ENCODE measurements at regions not wholly inside any gene's neighbourhood (a gene's known extent, or its start where the extent isn't known, plus 50 kb on each side); places are given as distances from the start of the nearest gene placed in this dataset.

DNA sequence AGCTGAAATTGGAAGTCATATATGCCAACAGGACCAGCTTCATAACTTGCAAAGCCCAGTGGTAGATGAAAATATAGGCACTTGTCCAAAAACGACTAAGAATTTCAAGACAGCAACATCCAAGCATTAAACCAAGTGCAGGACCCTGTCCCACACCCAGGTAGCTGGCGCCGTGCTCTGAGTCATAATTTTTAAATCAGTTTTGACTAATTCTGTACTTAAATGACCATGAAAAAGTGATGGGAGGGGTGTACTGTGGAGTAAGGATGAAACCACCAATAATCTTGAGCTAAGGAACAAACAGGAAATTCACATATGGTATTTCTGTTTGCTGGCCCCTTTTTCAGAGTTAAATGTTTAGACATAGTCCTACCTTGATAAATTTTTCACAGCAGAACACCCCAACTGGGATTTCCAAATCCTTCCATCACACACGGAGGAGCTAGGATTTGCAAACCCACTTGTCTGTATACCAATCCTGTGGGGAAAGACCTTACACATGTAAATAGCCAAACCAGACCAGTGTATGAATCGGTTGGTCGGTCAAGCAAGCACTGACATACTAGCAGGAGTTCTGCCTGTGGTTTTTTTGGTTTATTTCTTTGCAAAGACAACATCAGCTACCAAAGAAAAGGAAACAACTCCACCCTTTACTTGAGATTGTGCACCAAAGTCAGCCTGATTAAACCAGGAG, 235.7 kb upstream of the RAB4A start:
- 87 to 93% methylated on average over 4 to 6 of the region's 6 CpGs for WGBS, 2 donors (ENCODE audit: low coverage in 1 of 2)
- H3K27ac ChIP-seq, result no peak overlapping the region
- H3K4me3 ChIP-seq, result no peak overlapping the region
- no peak for ATAC-seq
- no peaks in the 10 kb centered on the region for H3K27me3 ChIP-seq
- TF ChIP-seq POLR2AphosphoS5 (IDR thresholded peaks at IDR 0.05) (no peak), EP300 (IDR thresholded peaks at IDR 0.05) (no peak), POLR2A (IDR thresholded peaks at IDR 0.05) (no peak)
- TF ChIP-seq, protein P1, sequence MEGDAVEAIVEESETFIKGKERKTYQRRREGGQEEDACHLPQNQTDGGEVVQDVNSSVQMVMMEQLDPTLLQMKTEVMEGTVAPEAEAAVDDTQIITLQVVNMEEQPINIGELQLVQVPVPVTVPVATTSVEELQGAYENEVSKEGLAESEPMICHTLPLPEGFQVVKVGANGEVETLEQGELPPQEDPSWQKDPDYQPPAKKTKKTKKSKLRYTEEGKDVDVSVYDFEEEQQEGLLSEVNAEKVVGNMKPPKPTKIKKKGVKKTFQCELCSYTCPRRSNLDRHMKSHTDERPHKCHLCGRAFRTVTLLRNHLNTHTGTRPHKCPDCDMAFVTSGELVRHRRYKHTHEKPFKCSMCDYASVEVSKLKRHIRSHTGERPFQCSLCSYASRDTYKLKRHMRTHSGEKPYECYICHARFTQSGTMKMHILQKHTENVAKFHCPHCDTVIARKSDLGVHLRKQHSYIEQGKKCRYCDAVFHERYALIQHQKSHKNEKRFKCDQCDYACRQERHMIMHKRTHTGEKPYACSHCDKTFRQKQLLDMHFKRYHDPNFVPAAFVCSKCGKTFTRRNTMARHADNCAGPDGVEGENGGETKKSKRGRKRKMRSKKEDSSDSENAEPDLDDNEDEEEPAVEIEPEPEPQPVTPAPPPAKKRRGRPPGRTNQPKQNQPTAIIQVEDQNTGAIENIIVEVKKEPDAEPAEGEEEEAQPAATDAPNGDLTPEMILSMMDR (IDR thresholded peaks at IDR 0.05), result no peak
- H3K9me3 ChIP-seq, result no peaks in the 10 kb centered on the region
- no peaks in the 10 kb centered on the region for H3K36me3 ChIP-seq
- H3K4me1 ChIP-seq, result no peaks in the 10 kb centered on the region

GRCh38 chr1:229035748-229036082, 235.2 kb upstream of the RAB4A start:
- Histone ChIP-seq H3K27me3 (no peaks in the 10 kb centered on the region), H3K4me1 (no peaks in the 10 kb centered on the region), H3K27ac (no peak overlapping the region), H3K9me3 (no peaks in the 10 kb centered on the region), H3K4me3 (no peak overlapping the region), H3K36me3 (no peaks in the 10 kb centered on the region)
- TF ChIP-seq, protein P1 (IDR thresholded peaks at IDR 0.05), result no peak
- TF ChIP-seq POLR2A (IDR thresholded peaks at IDR 0.05) (no peak), POLR2AphosphoS5 (IDR thresholded peaks at IDR 0.05) (no peak), EP300 (IDR thresholded peaks at IDR 0.05) (no peak)
- WGBS, 2 donors (ENCODE audit: low coverage in 1 of 2), result 71 to 86% methylated on average over 1 of the region's 2 CpGs
- no peak for ATAC-seq

- H3K27me3 ChIP-seq, result no peaks in the 10 kb centered on the region
- TF ChIP-seq POLR2A (IDR thresholded peaks at IDR 0.05) (no peak), POLR2AphosphoS5 (IDR thresholded peaks at IDR 0.05) (no peak), EP300 (IDR thresholded peaks at IDR 0.05) (no peak)
- TF ChIP-seq, protein P1 (IDR thresholded peaks at IDR 0.05), result no peak
- H3K4me3 ChIP-seq, result no peak overlapping the region
- WGBS, 2 donors (ENCODE audit: low coverage in 1 of 2), result 81 to 86% methylated on average over 3 to 4 of the region's 4 CpGs
- H3K4me1 ChIP-seq, result no peaks in the 10 kb centered on the region
- no peak overlapping the region for H3K27ac ChIP-seq
- ATAC-seq, result no peak
- no peaks in the 10 kb centered on the region for H3K36me3 ChIP-seq
- no peaks in the 10 kb centered on the region for H3K9me3 ChIP-seq
These were observed 233.0 kb upstream of the RAB4A start for GRCh38 chr1:229037806-229038405.

GRCh38 chr1:229040630-229041358, 230.1 kb upstream of the RAB4A start:
- H3K36me3 ChIP-seq, result no peaks in the 10 kb centered on the region
- ATAC-seq, result no peak
- TF ChIP-seq POLR2A (IDR thresholded peaks at IDR 0.05) (no peak), POLR2AphosphoS5 (IDR thresholded peaks at IDR 0.05) (no peak), EP300 (IDR thresholded peaks at IDR 0.05) (no peak)
- TF ChIP-seq, protein P1 (IDR thresholded peaks at IDR 0.05), result no peak
- H3K27me3 ChIP-seq, result no peaks in the 10 kb centered on the region
- 92 to 93% methylated on average over 3 to 6 of the region's 6 CpGs for WGBS, 2 donors (ENCODE audit: low coverage in 1 of 2)
- no peaks in the 10 kb centered on the region for H3K4me1 ChIP-seq
- no peaks in the 10 kb centered on the region for H3K9me3 ChIP-seq
- H3K27ac ChIP-seq, result no peak overlapping the region
- H3K4me3 ChIP-seq, result no peak overlapping the region
